Fibroblast of lung (primary cell): ENCODE measurements at regions not wholly inside any gene's neighbourhood (a gene's known extent, or its start where the extent isn't known, plus 50 kb on each side); places are given as distances from the start of the nearest gene placed in this dataset.

ENCODE experiments used
- DNase-seq, 2 donors: peaks; one replicate each; pipeline versions ENCODE4 v3.0.0 to v3.0.0-alpha.2; 2010; ENCODE audit warnings: low read depth in 2 of 2
- H2AFZ ChIP-seq: 2 replicates; pipeline ENCODE4 v1.5.1; 2012; ENCODE audit warnings: low read length, control low read depth, inconsistent platforms
- H3K27ac ChIP-seq: 2 replicates; pipeline ENCODE4 v1.5.1; 2011; ENCODE audit warnings: low read length, control low read depth; ENCODE audit not compliant: insufficient read depth
- H3K27me3 ChIP-seq: 2 replicates; pipeline ENCODE4 v1.5.1; 2011; ENCODE audit warnings: mild to moderate bottlenecking, low read length; ENCODE audit not compliant: control insufficient read depth, insufficient read depth
- H3K36me3 ChIP-seq: 2 replicates; pipeline ENCODE4 v1.5.1; 2011; ENCODE audit warnings: low read length; ENCODE audit not compliant: control insufficient read depth, insufficient read depth
- H3K4me1 ChIP-seq: 2 replicates; pipeline ENCODE4 v1.5.1; 2011; ENCODE audit warnings: low read length; ENCODE audit not compliant: control insufficient read depth, insufficient read depth; ENCODE audit errors: extremely low read depth
- H3K4me2 ChIP-seq: 2 replicates; pipeline ENCODE4 v1.5.1; 2011; ENCODE audit warnings: low read length, control low read depth; ENCODE audit not compliant: insufficient read depth; ENCODE audit errors: extremely low read depth
- H3K4me3 ChIP-seq, 4 experiments: fragments of 200-600 bp in 1 of 4; sonication (generic) in 1 of 4; replicated peaks in 1 of 4; 2 replicates each; pipeline ENCODE4 v1.5.1; 2011 to 2016; ENCODE audit warnings: low read length in 4 of 4, low read depth in 3 of 4, mild to moderate bottlenecking in 3 of 4, control low read depth in 2 of 4, inconsistent platforms in 1 of 4, mixed read lengths in 1 of 4; ENCODE audit not compliant: insufficient read depth in 1 of 4; ENCODE audit errors: control extremely low read depth in 1 of 4
- H3K79me2 ChIP-seq: 2 replicates; pipeline ENCODE4 v1.5.1; 2012; ENCODE audit warnings: mild to moderate bottlenecking, low read length, inconsistent platforms; ENCODE audit not compliant: control insufficient read depth, insufficient read depth
- H3K9ac ChIP-seq: 2 replicates; pipeline ENCODE4 v1.5.1; 2011; ENCODE audit warnings: mild to moderate bottlenecking, low read length, control low read depth; ENCODE audit not compliant: insufficient read depth
- H3K9me3 ChIP-seq: 2 replicates; pipeline ENCODE4 v1.5.1; 2012; ENCODE audit warnings: low read depth, low read length; ENCODE audit not compliant: control insufficient read depth, insufficient read depth
- H4K20me1 ChIP-seq: 2 replicates; pipeline ENCODE4 v1.5.1; 2011; ENCODE audit warnings: low read length; ENCODE audit not compliant: control insufficient read depth, insufficient read depth; ENCODE audit errors: extremely low read depth
- EZH2 ChIP-seq: IDR thresholded peaks from 2 replicates; pipeline ENCODE4 v1.5.1; 2012; ENCODE audit warnings: low read length, control low read depth, mild to moderate bottlenecking; ENCODE audit errors: missing control alignments
- TF ChIP-seq, protein P1 (sequence below), 2 donors: IDR thresholded peaks in 1 of 2; conservative IDR thresholded peaks in 1 of 2; 1 replicate in 1 of 2; 2 replicates in 1 of 2; pipeline ENCODE4 v1.5.1; 2011 to 2012; ENCODE audit warnings: low read length in 2 of 2, control low read depth in 1 of 2, inconsistent platforms in 1 of 2, low read depth in 1 of 2, mild to moderate bottlenecking in 1 of 2

DNA sequence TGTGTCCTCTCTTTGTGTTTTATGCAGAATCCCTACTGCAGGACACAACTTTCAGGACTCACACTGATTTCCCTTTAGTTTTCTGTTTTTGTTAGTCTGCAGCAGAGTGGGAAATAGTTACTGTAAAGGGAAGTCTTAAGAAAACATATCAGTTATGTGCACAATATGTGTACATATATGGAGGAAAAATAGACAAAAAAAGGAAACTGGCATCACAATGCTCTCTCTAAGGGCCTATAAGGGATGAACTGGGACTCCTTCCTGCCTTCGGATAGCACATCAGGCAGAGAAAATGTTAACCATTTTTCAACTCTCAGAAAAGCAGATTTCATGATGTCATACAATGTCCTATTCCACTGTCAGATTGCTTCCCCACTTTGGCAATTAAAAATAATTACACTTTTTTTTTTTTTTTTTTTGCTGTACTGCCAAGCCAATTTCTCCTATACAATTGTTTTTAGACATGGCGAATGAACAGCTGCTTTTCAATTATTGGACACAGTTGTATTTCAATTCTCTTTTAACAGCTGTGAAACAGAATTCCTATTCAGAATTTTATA lies 112.5 kb upstream of the KCNJ16 start:
- no peaks in the 10 kb centered on the region for H3K9me3 ChIP-seq
- H3K27ac ChIP-seq, result no peak overlapping the region
- no peaks in the 10 kb centered on the region for H3K79me2 ChIP-seq
- no peak for DNase-seq
- H3K4me3 ChIP-seq, result no peak overlapping the region
- H3K4me2 ChIP-seq, result no peak overlapping the region
- H2AFZ ChIP-seq, result no peak overlapping the region
- H3K27me3 ChIP-seq, result no peaks in the 10 kb centered on the region
- no peaks in the 10 kb centered on the region for H3K4me1 ChIP-seq
- H3K36me3 ChIP-seq, result no peaks in the 10 kb centered on the region
- TF ChIP-seq, protein P1, sequence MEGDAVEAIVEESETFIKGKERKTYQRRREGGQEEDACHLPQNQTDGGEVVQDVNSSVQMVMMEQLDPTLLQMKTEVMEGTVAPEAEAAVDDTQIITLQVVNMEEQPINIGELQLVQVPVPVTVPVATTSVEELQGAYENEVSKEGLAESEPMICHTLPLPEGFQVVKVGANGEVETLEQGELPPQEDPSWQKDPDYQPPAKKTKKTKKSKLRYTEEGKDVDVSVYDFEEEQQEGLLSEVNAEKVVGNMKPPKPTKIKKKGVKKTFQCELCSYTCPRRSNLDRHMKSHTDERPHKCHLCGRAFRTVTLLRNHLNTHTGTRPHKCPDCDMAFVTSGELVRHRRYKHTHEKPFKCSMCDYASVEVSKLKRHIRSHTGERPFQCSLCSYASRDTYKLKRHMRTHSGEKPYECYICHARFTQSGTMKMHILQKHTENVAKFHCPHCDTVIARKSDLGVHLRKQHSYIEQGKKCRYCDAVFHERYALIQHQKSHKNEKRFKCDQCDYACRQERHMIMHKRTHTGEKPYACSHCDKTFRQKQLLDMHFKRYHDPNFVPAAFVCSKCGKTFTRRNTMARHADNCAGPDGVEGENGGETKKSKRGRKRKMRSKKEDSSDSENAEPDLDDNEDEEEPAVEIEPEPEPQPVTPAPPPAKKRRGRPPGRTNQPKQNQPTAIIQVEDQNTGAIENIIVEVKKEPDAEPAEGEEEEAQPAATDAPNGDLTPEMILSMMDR (conservative IDR thresholded peaks at IDR 0.05 in 1 of 2, IDR thresholded peaks at IDR 0.05 in 1 of 2; ENCODE audit: low read depth in 1 of 2, low read length in 2 of 2), result no peak
- TF ChIP-seq EZH2, result no peak
- H4K20me1 ChIP-seq, result no peaks in the 10 kb centered on the region
- no peak overlapping the region for H3K9ac ChIP-seq

DNA sequence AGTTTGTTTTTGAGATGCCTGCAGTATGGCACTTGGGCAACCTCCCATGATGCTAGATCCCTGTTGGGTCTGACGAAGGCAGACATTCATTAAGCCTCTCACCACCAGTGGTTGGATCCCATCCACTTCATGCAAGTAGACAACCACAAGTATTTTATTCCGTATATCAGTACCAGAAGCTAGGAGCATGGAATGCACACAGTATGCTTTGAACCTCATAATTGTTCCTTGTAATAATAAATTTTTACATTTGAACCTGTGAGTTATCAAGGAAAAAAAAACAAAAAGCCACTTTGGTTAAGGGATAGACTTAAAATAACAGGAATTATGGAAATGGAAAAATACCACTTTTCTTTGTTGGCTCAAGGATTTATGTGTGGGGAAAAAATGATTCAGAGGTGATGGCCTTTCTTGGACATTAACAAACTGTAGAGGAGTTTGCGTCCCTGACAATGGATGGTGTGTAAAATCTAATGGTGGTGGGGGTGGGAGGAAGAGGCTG lies 107.1 kb upstream of the KCNJ16 start:
- peak; percentile 83 to 100 for DNase-seq
- H3K9ac ChIP-seq, result no peak overlapping the region
- H3K36me3 ChIP-seq, result no peaks in the 10 kb centered on the region
- no peak overlapping the region for H3K27ac ChIP-seq
- TF ChIP-seq, protein P1 (conservative IDR thresholded peaks at IDR 0.05 in 1 of 2, IDR thresholded peaks at IDR 0.05 in 1 of 2; ENCODE audit: low read depth in 1 of 2, low read length in 2 of 2), result no peak
- TF ChIP-seq EZH2, result no peak
- no peak overlapping the region for H2AFZ ChIP-seq
- H3K79me2 ChIP-seq, result no peaks in the 10 kb centered on the region
- no peaks in the 10 kb centered on the region for H3K9me3 ChIP-seq
- H3K4me3 ChIP-seq, result no peak overlapping the region
- H3K4me2 ChIP-seq, result no peak overlapping the region
- H4K20me1 ChIP-seq, result no peaks in the 10 kb centered on the region
- no peaks in the 10 kb centered on the region for H3K4me1 ChIP-seq
- no peaks in the 10 kb centered on the region for H3K27me3 ChIP-seq

DNA sequence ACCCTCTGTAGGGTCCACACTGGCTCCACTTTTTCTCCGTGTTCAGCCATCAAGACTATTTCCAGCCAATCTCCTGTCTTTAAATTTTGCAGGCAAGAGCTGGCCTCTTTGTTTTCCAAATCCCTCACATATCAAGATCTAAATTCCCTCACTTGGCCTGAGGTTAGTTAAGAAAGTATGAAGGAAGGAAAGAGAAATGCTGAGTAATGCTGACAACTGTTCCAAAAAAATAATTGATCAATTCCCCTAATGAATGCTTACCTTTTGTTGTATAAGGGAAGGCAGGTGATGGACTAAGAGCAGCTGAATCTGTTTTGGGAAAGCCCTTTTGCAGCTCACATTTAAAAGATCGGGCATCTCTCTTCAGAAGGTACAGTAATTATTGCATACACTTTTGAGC lies 105.1 kb upstream of the KCNJ16 start:
- Histone ChIP-seq H3K79me2 (no peaks in the 10 kb centered on the region), H3K9ac (no peak overlapping the region), H3K4me2 (no peak overlapping the region), H3K27me3 (no peaks in the 10 kb centered on the region), H3K9me3 (no peaks in the 10 kb centered on the region), H3K36me3 (no peaks in the 10 kb centered on the region), H3K4me3 (no peak overlapping the region), H4K20me1 (no peaks in the 10 kb centered on the region), H3K4me1 (no peaks in the 10 kb centered on the region), H3K27ac (no peak overlapping the region), H2AFZ (no peak overlapping the region)
- DNase-seq, result peak in 1 of 2 donors; percentile 28
- no peak for TF ChIP-seq EZH2
- TF ChIP-seq, protein P1 (conservative IDR thresholded peaks at IDR 0.05 in 1 of 2, IDR thresholded peaks at IDR 0.05 in 1 of 2; ENCODE audit: low read depth in 1 of 2, low read length in 2 of 2), result no peak
